Endothelial cell of umbilical vein (primary cell): ENCODE measurements at regions not wholly inside any gene's neighbourhood (a gene's known extent, or its start where the extent isn't known, plus 50 kb on each side); places are given as distances from the start of the nearest gene placed in this dataset.

Source experiments
- EZH2 ChIP-seq: IDR thresholded peaks from 2 replicates; pipeline ENCODE4 v1.6.1; 2012; ENCODE audit warnings: borderline replicate concordance, low read depth, mild to moderate bottlenecking, moderate library complexity, low read length, inconsistent platforms; ENCODE audit not compliant: severe bottlenecking
- FOS ChIP-seq: IDR thresholded peaks from 2 replicates; pipeline ENCODE4 v1.6.1; 2011; ENCODE audit warnings: mild to moderate bottlenecking, low read length, moderate library complexity, borderline replicate concordance; ENCODE audit not compliant: insufficient read depth
- JUN ChIP-seq: IDR thresholded peaks from 2 replicates; pipeline ENCODE4 v1.6.1; 2011; ENCODE audit warnings: borderline replicate concordance, low read depth; ENCODE audit not compliant: insufficient read length, insufficient read depth
- POLR2A ChIP-seq: IDR thresholded peaks from 2 replicates; pipeline ENCODE4 v1.6.1; 2012; ENCODE audit warnings: low read depth, mild to moderate bottlenecking, control low read depth, low read length
- POLR2AphosphoS5 ChIP-seq: IDR thresholded peaks from 2 replicates; pipeline ENCODE4 v1.6.1; 2012; ENCODE audit warnings: low read depth, mild to moderate bottlenecking, control low read depth, low read length, moderate library complexity; ENCODE audit not compliant: insufficient read depth
- TF ChIP-seq, protein P1 (sequence below), 2 donors: IDR thresholded peaks; 1 replicate in 1 of 2; 2 replicates in 1 of 2; pipeline ENCODE4 v1.5.1; 2011; ENCODE audit warnings: low read length in 2 of 2, mild to moderate bottlenecking in 2 of 2, moderate library complexity in 2 of 2, control low read depth in 1 of 2, inconsistent platforms in 1 of 2, low read depth in 1 of 2; ENCODE audit not compliant: insufficient read depth in 1 of 2; ENCODE audit errors: extremely low read depth in 1 of 2
- TF ChIP-seq, protein P2 (sequence below): IDR thresholded peaks from 2 replicates; pipeline ENCODE4 v1.6.1; 2011; ENCODE audit not compliant: insufficient read depth, insufficient read length

DNA sequence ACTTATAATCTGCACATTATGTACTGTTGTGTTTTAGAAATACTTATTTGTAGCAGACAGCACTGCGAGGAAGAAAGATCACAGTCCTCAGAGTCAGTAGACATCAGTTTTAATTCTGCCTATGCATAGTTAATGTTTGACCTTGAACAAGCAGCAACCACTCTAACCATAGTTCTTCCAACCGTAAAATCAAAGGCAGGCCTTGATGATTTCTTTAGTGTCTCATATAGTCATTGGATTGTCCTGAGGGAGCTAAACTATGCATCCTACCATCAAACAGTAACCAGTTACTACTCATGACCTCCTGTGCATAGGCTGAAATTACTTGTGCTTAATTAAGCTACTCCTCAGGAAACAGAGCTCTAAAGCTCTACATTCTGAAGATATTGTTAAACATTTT, 294.8 kb upstream of the STXBP5 start:
- no peak for TF ChIP-seq POLR2AphosphoS5
- no peak for TF ChIP-seq POLR2A
- TF ChIP-seq, protein P1, sequence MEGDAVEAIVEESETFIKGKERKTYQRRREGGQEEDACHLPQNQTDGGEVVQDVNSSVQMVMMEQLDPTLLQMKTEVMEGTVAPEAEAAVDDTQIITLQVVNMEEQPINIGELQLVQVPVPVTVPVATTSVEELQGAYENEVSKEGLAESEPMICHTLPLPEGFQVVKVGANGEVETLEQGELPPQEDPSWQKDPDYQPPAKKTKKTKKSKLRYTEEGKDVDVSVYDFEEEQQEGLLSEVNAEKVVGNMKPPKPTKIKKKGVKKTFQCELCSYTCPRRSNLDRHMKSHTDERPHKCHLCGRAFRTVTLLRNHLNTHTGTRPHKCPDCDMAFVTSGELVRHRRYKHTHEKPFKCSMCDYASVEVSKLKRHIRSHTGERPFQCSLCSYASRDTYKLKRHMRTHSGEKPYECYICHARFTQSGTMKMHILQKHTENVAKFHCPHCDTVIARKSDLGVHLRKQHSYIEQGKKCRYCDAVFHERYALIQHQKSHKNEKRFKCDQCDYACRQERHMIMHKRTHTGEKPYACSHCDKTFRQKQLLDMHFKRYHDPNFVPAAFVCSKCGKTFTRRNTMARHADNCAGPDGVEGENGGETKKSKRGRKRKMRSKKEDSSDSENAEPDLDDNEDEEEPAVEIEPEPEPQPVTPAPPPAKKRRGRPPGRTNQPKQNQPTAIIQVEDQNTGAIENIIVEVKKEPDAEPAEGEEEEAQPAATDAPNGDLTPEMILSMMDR (IDR thresholded peaks at IDR 0.05; ENCODE audit: extremely low read depth in 1 of 2, insufficient read depth in 1 of 2, low read depth in 1 of 2, low read length in 2 of 2): no peak
- no peak for TF ChIP-seq EZH2
- TF ChIP-seq JUN: no peak
- TF ChIP-seq, protein P2, sequence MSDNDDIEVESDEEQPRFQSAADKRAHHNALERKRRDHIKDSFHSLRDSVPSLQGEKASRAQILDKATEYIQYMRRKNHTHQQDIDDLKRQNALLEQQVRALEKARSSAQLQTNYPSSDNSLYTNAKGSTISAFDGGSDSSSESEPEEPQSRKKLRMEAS: no peak
- no peak for TF ChIP-seq FOS
